OCI-LY3 (cell line): ENCODE measurements at regions not wholly inside any gene's neighbourhood (a gene's known extent, or its start where the extent isn't known, plus 50 kb on each side); places are given as distances from the start of the nearest gene placed in this dataset.

ENCODE experiments used
- CTCF ChIP-seq: fragments of 200-600, 300-600 bp; sonication (generic); IDR thresholded peaks from 2 replicates; pipeline ENCODE4 v1.5.1; 2014; ENCODE audit warnings: antibody characterized with exemption, low read length, low read depth
- EZH2phosphoT487 ChIP-seq: fragments of 200-600 bp; shearing (Covaris generic); IDR thresholded peaks from 2 replicates; pipeline ENCODE4 v1.6.1; 2018; ENCODE audit warnings: antibody characterized with exemption, mixed run types, low read depth

GRCh38 chr14:98714626-98715425 is 557.2 kb downstream of the BCL11B start:
- no peak for TF ChIP-seq CTCF
- no peak for TF ChIP-seq EZH2phosphoT487
